Renal cortex interstitium (tissue), 11 donors: ENCODE measurements at regions not wholly inside any gene's neighbourhood (a gene's known extent, or its start where the extent isn't known, plus 50 kb on each side); places are given as distances from the start of the nearest gene placed in this dataset.
"Not testable (repeated sequence)": the region's sequence is repeated elsewhere in the genome, so short reads cannot be mapped to it uniquely, and the experiment has no call there.

ENCODE experiments used
- DNase-seq, 11 donors: peaks; one replicate each; pipeline ENCODE4 v3.0.0-alpha.2; 2013; ENCODE audit warnings: low read depth in 9 of 11, low spot score in 4 of 11; ENCODE audit errors: extremely low read depth in 1 of 11

GRCh38 chr9:94183240-94183999 is 75.7 kb upstream of the ZNF169 start:
- DNase-seq: no peak

DNA sequence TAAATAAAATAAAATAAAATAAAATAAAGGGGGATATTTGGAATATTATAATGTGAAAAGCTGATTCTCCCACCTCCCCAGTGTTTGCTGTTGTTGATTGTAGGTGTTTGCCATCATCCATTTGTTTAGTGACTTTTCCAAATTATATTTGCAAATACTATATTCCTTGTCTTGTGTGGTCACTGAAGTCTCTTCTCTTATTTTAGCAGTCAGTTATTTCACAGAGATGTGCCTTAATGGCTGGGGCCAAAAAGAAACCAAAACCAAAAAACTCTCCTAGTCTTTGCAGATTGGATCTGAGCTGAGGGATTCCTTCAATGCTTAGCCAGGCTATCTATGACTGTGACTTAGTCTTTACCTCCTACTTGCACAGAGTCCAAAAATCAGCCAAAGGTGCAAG is 70.9 kb upstream of the ZNF169 start:
- DNase-seq: no peak

- DNase-seq: not testable (repeated sequence)
Observed at GRCh38 chr9:94191706-94192105, 67.4 kb upstream of the ZNF169 start.

DNA sequence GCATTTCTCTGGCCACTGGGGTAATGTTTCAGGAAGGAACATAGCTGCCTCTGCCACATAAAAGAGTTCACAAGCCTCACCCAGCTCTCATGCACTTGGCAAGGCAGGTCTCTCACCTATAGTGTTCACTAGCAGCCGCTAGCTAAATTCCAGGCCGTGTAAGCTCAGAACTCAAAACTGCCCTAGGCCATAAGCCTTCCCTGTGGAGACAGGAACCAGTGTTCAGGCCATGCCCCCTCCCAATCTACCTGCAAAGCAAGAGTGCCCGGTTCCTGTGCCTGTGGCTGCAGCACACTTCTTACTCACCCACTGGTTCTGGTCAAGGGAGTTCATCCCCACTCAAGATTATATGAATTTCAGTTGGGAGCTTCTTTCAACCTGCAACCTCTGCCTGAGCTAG is 60.7 kb upstream of the ZNF169 start:
- DNase-seq: no peak

DNA sequence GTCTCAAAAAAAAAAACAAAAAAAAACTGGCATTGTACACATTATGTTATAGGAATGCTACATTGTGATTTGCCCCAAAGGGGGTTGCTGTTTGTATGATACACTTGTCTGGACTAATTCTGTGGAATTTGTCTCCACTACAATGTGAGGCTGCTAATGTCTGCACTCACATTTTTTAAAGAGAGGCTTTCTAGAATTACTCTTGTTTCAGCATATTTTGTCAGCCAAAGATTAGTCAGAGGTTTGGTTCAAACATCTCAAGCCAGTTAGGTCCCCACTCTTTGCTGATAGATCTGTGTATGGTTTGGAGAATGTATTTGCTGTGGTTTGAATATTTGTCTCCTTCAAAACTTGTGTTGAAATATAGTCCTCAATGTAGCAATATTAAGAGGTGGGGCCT is 59.3 kb upstream of the ZNF169 start:
- DNase-seq: no peak

DNA sequence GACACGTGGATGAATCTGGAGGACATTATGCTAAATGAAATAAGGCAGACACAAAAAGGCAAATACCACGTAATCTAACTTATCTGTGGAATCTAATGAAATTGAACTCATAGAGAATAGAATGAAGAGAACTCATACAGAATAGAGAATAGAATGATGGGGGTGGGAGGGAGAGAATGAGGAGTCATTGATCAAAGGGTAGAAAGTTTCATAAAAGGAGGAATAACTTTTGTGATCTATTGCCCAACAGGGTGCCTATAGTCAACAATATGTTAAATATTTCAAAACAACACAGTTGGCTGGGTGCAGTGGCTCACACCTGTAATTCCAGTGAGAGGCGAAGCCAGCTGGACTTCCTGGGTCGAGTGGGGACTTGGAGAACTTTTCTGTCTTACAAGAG is 54.9 kb upstream of the ZNF169 start:
- no peak for DNase-seq

DNA sequence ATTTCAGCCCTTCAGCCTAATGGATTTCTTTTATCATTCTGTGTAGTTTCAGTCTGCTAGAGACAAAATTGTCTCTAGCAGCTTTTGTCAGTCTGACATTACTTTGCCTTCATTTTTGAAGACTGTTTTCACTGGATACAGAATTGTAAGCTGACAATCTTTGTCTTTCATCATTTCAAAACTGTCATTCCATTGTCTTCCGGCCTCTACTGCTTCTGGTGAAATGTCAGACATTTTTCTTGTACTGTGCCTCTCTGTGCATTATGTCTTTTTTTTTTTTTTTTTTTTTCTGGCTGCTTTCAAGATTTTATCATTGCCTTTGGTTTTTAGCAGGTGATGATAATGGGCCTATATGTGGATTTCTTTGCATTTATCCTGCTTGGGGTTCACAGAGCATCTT is 51.3 kb upstream of the ZNF169 start:
- no peak for DNase-seq
